HG03064 (cell line): ENCODE measurements at regions not wholly inside any gene's neighbourhood (a gene's known extent, or its start where the extent isn't known, plus 50 kb on each side); places are given as distances from the start of the nearest gene placed in this dataset.

Source experiments
- ATAC-seq: cut with Tn5 transposase; IDR thresholded peaks from one replicate; pipeline ENCODE4 v1.9.1; 2021; ENCODE audit warnings: low read depth; ENCODE audit not compliant: unreplicated experiment

DNA sequence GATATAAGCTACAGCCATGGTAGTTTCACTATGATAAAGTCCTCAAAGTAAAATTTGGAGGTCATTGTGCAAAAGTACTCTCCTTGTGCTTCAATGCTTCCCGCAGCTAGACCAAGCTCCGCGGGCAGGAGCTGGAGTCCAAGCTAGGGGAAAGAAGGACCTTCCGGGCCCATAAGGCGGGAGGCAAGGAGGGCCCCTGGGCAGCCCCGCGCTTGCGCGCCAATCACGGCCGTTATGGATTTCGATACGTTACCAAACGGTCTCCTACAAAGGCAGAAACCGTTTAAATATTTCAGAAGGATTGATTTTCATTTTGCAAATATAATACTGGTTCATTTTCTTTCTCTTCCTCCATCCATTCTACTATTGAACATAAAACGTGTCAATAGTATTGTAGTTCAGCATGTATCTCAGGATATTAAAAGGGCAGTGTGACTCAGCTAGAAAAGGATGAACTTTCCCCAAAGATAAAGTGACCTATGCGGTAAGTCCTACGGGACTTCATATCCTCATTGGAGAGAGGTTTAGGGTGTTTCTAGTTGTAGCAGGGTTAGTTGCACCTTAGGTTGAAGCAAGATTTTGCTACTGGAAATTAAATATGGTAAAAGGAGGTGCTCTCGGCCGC is 128.0 kb downstream of the KIF20B start:
- no peak for ATAC-seq

DNA sequence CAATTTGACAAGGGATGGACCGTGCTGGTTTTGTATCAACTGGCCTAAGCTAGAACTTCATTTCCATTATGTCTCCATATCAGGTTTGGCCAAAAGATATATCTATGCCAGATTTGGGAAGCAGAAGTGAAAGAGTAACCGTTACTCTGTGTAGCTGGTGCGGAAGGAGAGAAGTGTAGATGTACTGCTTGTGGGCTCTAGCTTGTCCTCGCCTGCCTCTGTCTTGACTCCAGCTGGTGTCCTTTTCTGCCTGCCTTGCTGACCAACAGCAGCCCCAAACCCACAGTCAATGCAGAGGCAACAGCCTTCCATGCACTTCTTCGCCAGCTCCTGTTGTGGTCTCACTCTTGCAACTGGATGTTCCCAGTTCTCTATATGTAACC is 128.5 kb downstream of the KIF20B start:
- ATAC-seq, result no peak

DNA sequence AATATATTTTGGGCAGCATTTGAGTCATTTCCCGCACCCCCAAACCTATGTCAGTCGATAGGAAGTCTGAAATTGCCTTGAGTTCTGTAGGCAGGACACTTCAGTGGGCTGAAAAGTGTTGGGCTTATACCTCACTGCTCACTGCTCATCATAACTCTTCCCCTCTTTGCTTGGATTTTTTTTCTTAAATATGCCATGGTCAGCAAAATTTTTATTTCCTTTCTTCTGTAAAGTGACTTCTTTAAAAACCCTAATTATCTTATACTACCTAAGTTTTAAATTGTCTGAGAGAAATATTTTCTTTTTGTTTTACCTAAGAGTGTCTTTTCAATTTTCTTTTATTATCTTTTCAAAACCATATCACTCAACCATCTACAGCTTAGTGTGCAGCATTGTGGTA is 129.2 kb downstream of the KIF20B start:
- ATAC-seq, result no peak

DNA sequence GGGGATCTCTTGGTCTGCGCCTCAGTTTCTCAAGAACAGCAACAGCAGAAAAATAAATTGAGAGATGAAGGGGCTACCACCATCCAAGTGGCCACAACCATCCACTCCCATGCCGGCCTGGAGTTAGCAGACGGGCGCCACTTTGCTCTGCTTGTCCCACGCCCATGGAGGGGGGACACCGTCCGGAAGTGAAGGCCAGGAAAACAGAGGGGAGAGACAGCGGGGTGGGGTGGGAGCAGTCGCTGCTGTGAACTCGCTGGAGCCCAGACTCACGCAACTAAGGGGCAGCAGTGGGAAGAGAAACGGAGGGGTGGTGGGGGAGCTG is 135.4 kb downstream of the KIF20B start:
- ATAC-seq, result no peak

DNA sequence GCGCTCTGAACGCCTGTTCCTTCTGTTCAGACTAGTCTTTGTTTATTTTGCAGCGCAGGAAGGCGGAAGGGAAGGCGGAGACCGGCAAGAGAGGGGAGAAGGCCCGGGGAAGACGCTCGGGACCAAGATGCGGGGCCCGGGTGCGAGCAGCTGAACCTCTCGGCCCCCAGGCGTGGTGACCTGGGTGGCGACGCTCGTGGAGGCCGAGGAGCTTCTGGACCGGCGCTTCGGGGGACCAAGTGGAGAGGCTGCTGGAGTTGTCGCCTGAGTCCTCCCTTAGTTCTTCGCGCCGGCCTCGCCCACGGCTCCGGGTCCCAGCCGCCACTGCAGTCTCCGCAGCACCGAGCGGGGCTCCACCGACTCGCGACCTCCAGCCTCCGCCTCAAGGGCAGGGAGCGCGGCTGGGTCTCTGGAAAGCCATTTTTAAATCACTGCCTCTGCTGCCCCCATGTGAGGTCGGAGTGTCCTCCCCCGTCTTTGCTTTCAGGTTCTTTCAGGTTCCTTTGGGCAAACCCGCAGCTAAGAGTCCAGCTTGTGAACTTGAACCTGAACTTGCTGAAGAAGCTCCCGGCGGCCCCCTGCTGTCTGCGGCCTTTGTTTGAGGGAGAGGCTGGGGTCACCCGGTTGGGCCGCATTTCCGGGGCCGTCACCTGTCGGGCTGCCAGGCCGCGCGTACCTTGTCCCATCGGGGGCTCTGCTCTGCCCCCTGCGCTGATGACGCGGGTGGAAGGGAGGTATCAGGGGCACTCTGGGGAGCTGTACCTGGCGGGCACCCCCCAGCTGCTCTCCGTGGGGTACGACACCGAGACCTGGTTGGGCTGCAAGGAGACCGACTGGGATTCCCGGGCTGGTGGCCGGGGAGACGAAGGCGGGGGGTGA is 136.0 kb downstream of the KIF20B start:
- ATAC-seq, result no peak

DNA sequence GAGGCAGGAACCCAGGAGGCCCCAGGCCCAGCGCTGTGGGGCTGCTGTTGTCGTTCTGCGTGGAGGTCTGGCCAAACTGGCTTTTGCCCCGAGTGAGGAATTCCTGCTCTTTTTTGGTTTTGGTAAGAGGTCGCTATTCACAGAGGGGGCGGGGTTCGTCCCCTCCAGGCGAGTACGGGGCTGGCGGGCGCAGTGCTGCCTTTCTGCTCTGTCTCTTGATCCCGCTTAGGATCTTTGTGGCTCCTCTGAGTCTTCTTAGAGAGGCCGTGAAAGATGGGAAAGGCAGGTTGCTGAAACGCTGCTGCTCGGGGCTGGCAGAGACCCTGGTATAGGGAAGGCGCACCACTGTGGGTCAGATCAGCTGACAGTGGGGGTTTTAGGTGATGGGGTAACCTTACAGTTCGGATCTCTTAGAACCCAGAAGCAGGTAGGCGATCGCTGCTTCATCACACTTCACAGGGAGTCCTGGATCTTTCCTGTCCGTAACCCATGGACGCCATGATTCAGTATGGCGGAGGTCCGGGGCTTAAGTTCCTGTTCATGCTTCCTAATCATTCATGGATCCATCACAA is 136.7 kb downstream of the KIF20B start:
- ATAC-seq, result no peak

DNA sequence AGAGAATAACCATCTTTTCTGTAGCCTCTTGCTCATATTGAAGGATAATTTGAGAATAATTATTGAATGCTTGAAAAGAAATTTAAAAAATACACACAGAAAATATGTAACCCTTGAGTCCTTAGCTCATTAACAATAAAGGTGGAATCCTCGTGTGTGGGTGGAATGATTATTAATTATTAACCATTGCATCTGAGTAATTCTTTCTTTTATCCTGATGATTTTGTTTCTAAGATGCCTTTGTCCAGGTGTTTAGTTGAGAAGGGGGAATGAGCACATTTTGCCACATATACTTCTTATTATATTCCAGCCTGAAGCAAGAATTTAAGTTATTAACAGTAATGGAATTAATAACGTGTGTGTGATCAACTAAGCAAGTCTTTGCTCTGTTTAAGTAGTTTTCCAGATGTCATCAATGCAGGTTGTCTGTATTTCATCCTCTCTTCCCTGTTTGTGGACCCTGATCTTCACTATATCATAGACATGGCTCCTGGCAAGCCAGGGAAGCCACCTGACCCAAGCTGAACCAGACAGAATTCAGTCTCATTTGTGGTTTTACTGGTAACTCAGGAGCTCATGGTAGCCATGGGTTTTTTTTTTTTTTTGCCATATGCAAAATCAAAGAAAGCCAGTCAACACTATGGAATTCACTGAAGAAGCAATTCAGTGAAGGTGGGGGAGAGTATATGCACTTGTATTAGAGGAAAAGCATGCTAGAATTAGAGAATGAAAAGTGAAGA is 144.3 kb downstream of the KIF20B start:
- ATAC-seq, result no peak

DNA sequence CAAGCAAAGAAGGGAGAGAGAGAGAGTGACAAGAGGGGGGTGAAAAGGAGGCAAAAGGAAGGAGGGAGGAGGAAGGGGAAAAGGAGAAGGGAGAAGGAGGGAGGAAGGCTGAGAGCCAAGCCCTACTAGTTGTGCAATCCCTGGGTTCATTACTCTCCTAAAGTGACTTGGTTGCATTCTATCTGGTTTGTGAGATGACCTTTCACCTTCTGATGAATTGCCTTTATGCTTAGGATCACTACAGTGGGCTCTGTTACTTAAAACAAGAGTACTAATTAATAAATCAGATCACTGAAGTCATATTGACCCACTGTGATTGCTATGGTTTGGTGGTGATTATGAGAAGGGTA is 144.9 kb downstream of the KIF20B start:
- no peak for ATAC-seq

DNA sequence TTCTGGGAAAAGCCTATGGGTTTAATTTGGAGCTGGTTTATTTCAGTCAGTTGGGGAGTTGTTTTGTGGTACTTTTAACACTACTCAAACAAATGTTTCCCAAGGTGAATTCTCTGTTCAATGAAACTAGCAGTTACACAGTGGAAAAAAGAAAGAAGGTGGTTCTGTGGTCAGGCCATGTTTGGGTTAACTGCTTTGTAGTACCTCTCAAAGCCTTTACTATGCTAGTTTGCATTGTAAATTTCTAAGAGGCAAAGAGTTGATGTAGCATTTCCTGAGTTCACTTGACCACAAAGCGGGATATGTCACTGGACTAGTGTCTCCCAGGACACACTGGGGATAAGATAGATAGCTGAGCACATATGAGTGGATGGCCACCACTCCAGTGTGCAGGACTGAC is 145.4 kb downstream of the KIF20B start:
- no peak for ATAC-seq

DNA sequence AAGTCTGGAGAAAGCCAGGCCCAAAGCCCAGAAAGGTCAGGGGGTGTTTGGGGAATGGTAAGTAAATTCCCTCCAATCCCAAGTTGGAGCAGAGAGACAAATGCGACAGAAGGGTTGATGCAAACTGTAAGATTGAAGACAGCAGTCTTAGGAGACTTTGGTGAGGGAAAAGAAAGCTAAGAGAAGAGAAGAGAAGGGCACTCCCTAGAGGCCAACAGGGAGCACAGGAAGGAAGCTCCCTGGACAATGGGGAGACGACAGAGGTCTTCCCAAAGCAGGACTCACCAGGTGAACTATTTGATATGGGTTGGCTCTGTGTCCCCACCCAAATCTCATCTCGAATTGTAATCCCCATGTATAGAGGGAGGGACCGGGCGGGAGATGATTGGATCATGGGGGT is 151.5 kb downstream of the KIF20B start:
- no peak for ATAC-seq

DNA sequence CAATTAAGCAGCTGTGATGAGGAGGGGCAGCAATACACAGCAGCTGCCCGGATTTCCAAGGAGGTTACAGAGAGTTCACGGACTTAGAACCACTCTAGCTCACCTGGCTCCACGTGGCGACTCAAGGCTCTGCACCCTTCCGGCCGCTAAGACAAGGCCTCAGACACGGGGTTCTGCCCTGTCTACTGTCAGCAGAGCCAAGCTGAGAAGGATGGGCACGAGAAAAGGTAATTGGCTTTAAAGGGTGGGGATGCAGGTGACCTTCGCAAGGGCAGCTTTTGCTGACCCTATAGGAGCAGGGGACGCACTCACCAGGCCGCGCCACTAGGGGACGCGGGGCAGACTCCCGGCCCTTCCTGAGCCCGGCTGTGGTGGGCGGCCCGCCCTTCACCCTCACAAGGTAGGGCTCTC is 152.4 kb downstream of the KIF20B start:
- no peak for ATAC-seq

DNA sequence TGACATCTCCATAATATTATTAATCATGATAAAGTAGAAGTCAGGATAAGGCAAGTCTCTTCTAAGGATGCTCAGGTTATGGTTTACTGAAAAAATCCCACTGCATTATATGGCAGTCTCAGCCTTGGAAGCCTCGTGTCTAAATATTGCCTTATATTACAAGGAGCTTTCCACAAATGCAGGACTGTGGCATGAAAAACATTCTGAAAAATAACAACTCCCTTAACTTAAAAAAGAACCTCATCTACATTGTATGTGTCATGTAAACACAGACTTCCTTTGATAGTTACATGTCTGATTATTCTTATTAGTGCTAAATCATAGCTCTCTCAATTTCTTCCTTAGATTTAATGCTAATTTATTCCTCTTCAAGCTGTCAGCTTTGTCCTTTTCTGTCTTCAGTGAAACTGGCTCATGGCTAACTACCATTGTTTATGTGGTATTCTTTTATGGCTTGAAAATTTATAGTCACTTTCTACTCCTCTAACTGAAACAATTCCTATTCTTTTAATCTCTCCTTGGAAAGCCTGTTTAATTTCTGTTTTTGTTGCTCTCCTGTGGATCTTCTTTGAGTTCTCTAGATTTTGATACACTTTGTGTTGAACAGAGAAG is 156.1 kb downstream of the KIF20B start:
- no peak for ATAC-seq

DNA sequence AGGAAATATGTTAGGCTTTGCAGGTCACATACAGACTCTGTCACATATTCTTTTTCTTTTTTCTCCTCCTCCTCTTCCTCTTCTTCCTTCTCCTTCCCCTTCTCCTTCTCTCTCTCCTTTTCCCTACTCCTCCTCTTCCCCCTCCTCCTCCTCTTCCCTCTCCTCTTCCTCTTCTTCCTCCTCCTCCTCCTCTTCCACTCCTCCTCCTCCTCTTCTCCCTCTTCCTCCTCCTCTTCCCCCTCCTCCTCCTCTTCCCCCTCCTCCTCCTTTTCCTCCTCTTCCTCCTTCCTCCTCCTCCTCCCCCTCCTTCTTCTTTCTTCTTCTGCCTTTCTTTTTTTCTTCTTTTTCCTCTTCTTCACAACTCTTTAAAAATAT is 159.8 kb downstream of the KIF20B start:
- no peak for ATAC-seq

DNA sequence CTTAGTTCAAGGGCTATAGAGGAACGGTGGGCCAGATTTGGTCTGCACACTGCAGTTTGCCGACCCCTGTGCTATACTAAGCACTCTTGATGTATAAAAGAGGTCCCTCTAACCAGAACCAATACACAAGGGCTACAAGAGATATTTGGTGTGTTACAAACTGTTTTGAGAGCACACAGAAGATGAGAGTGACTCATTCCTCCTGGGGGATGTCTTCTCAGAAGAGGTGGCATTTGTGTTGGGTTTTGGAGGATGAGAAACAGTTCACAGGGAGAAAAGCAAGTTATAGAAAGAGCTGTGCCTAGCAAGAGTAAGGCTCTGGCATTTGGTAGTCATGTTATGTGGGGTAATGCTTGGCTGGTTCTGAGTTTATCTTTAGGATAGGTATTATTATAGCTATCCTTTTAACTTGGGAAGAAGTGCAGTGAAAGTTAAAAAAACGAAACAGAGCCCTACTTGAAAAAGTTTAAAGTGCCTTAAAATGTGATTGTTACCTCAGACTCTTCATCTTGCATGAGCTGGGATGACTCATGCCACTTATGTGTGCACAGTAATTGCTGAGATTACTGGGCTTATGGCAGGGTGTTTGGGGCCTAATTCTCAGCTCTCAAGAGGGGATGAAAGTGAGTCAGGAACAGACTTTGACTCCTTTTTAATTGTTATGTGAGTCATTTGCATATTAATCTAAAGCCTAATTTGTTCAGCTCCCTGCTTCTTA is 160.4 kb downstream of the KIF20B start:
- no peak for ATAC-seq

DNA sequence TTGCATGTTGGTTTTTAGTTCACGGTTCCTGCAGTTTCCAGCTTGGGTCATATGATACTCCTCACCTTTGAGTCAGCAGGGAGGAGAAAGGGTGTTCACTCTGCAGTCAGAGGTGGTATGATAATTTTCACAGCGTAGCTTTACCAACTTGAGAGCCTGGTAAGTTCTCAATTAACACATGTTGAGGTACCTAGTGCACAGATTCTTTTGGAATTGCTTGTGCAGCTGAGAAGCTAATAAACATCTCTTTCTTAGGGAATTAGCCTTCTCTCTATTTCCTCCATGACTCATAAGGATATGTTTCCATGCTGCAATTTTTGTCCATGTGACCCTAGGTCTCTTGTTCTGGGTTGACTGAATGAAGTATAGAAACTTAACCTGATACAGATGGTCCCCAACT is 166.6 kb downstream of the KIF20B start:
- ATAC-seq, result no peak

DNA sequence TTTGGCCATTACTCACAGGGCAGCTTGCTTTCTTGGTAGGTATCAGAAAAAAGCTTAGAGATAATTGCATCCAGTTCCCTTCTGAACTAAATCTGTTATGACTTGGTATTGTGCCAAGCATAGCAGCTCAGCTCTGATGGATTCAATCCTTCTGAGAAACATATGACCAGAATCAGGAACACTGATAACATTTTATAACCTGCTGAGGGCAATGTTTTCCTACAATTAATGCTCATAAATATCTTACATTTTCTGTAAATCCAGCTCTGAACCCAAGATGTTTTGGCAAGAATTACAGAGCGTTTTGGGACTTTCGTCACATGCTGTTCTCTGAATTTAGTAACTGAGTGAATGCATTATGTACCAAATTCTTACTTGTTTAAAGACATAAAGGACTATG is 167.8 kb downstream of the KIF20B start:
- no peak for ATAC-seq

DNA sequence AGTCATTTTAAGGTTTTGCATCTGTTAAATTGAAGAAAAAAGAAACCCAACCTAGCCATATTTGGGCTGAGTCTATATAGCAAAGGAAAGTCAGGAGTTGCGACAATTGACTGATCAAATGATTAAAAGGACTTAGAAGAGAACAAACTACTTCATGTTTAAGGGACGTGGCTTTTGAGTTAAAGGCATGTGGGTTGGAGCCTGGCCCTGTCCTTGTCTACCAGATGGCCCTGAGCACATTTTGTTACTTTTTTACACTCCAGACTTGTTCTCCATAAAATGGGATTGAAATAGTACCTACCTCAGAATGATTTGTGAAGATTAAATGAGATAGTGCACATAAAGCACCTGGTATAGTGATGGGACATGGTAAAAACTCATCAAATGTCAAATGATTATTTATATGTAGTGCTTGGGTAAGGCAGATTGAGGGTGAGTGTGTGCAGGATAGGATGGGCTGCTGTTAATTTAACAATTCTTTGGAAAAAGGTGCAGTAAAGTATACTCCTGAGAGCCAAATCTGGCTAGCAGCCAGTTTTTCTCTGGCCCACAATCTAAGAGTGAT is 168.3 kb downstream of the KIF20B start:
- ATAC-seq, result no peak

DNA sequence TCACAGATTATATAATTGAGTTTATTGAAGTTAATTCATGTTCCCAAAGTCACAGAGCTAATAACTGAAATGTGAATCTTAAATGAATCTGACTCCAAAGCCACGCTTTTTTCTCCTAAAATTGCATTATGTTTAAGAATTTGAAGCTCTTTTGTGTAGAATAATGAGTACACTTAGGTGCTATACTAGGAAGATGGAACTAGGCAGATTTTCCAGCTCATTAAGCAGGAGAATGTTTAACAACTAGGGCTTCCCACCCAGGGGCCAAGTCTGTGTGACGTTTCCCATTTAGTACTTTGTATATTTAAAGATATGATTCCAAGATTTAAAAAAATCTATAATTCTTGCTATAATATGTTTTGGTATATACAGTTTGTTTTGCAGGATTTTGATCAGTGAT is 169.5 kb downstream of the KIF20B start:
- no peak for ATAC-seq

DNA sequence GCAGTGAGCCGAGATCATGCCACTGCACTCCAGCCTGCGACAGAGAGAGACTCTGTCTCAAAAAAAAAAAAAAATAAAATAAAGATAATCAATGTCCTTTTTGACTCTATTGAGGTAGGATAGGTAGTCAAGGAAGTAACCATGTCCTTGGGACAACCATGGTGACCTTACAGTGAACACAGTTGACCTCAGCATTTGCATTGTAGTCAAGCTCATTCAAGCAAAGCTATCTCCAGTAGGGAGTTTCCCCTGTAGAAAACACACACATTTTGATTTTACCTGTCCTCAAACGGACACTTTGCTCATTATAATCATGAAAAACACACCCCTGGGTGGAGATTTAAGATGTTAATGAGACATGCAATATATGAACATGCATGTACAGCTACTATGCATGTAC is 171.7 kb downstream of the KIF20B start:
- no peak for ATAC-seq

DNA sequence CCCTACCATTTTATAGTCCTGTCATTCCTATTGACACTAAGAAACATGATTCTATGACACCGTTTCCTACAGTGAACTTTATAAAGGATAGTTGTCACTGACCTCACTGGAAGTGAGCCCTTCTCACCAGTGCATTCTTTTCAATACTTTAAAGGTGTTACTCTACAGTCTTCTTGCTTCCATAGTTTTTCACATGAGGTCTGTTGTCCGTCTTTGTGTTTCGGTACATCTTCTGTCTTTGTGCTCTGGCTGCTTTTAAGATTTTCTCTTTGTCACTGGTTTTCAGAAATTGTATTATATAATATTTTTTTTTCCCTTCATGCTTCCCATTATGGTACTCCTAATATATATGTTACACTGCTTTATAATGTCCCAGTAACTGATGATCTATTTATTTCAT is 174.2 kb downstream of the KIF20B start:
- no peak for ATAC-seq
